Activated CD4-positive, alpha-beta T cell treated with anti-CD3 and anti-CD28 coated beads, Interleukin-2, Interleukin-6, amounts not matched to agents 100 ng/mL and 50 ng/mL, durations not matched to agents 16 hours and 8 hours (primary cell): ENCODE measurements at regions not wholly inside any gene's neighbourhood (a gene's known extent, or its start where the extent isn't known, plus 50 kb on each side); places are given as distances from the start of the nearest gene placed in this dataset.
"Not testable (repeated sequence)": the region's sequence is repeated elsewhere in the genome, so short reads cannot be mapped to it uniquely, and the experiment has no call there.

Experiments
- DNase-seq: peaks from one replicate; pipeline ENCODE4 v3.0.0-alpha.2; 2020

GRCh38 chr9:31336841-31337240 lies 1047.6 kb upstream of the ACO1 start:
- DNase-seq, result no peak

GRCh38 chr9:31347082-31347617 lies 1037.3 kb upstream of the ACO1 start:
- DNase-seq, result peak; percentile 68

- no peak for DNase-seq
These were observed 1029.1 kb upstream of the ACO1 start for GRCh38 chr9:31355159-31355882.

DNA sequence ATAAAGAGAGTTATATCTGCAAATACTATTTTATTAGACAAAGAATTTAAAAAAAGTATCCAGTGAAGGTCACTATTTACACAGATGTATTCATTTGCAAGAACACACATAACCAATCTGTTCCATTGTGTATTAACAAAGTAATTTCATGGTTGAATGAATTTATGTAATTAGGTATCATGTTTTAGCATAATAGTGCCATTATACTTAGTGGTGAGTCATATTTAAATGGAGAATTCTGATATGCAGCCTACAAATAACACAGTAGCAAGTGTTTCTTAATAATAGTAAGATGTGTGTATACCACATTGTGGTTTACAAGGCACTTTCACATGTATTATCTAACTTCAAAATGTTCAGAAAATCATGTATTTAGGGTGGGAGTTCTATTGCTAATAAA lies 1028.5 kb upstream of the ACO1 start:
- DNase-seq, result no peak

DNA sequence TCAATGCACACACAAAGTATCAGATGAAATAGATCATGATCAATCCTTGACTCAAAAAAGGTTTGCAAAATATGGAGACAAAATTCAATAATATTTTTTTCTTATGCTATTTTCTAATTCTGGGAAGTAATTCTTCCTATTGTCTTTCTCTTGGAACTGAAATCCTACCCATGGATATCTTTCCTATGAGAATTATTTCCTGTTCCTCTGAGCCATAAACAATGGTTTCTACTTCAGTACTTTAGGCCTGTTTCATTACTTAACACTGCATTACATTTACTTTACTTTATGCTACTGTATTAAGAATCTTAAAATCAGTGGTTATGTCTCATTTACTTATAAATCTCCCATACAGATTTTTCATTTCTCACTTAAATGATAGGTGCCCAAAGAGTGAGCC lies 1025.4 kb upstream of the ACO1 start:
- DNase-seq, result no peak

- no peak for DNase-seq
These were observed 1020.3 kb upstream of the ACO1 start for GRCh38 chr9:31364171-31364570.

DNA sequence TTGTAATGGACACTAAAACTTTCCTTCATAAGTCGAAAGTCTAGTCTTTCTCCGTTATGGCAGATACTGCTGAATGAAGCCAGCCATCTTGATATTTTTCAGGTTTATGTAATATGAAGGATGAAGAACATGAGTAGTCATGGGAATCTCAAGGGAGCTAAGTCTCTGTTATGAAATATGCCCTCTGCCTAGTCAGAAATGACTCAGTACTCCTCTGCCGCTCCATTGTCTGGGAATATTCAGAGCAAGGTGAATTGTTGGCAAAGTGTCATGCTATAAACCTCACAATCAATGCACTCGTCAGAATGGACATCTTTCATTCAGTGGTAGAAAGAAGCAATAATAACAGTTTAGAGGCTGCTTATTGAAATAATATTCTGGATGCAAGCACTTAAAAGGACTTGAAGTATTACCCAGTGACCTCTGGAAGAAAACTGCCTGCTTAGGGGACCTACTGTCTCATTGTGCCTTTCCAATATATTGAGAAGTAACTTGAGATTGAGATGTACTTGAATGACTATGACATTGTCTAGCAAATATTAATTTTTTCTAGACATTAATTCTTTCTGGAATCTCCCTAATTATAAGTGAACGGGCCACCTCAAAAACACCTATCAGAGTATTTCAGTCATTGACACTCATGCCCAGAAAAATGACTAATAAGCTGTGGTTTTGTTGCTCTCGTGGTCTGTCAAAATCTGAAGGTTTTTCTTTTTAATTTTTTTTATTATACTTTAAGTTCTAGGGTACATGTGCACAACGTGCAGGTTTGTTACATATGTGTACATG lies 1011.5 kb upstream of the ACO1 start:
- no peak for DNase-seq

GRCh38 chr9:31377358-31377757 lies 1007.1 kb upstream of the ACO1 start:
- no peak for DNase-seq

DNA sequence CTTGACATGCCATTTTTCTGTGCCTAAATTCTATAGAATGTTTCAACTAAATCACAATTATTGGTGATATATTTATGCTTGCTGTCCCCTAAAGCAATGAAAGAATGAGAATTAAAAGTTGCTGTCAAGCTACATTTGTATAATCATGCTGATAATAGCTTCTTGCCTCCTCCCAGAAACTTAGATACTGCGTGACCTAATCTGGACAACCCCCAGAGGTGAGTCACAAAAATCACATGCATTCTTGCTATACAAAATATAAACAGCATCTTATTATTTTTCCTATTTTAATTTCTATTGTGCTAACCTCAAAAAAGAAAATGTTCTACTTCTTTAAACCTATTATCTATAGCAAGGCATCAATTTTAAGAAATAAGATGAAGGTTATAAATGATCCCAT lies 995.8 kb upstream of the ACO1 start:
- no peak for DNase-seq

DNA sequence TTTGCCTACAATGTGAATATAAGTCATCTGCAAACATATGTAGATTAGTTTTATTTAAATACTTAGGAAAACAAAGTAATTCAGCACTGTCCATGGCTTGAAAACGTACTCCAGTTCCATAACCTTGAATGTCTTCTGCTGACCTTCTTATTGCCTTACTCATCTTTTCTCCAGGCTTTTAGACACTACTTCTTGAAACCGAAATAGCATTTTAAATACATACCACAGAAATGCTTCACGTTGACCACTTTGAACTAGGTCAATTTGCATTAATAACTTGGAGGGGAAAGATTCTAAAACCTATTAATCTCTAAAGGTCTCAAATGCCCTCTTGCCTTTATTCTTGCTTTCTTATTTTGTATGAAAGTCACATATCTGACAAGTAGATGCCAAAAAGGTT lies 995.4 kb upstream of the ACO1 start:
- no peak for DNase-seq

DNA sequence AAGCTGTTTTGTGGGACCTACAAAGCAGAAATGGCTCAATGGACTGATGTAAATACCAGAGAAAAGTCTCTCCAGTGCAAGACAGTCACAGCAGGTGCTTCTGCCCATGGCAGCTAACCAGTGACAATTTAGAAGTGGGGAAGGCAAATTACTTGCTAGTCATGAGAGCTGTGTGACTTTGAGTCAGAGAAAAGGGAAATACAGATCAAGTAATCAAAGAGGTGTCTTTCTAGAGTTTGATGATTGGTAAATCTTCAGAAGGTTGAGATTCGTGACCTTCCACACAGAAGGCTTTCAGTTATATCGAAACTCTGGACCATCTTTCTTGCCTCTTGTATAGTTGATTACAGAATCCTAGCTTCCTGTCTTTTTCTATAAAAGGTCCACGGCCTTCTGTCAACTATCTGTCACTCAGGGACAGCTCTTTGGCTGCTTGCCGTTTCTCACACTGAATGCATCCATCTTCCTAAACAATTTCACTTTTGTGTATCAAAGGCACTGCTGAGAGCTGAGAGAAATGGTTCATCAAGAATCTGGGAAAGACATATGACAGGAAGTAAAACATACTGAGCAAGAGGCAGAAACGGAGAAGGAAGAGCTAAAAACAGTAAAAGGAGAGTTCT lies 993.9 kb upstream of the ACO1 start:
- no peak for DNase-seq

- DNase-seq, result no peak
These were observed 991.2 kb upstream of the ACO1 start for GRCh38 chr9:31393240-31393639.

DNA sequence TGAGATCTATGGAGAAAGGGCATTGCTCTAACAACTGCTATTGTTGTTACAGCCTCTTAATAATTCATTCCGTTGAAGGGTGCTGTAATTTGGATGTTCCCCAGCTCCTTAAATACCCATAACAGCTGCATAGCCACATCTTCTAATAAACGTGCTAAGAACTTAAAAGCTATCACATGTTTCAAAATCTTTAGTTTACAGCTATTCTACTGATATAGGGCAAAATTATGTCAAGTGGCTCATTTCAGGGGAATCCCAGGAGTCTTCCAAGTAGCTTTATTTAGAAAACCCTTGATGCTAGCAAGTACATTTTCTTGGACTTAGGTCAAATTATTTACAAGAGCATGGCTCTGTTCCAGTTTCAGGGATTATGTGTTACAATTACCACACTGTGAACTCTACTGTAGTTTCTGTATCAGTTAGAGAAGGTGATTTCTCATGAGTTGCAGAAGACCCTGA lies 990.4 kb upstream of the ACO1 start:
- no peak for DNase-seq

- no peak for DNase-seq
These were observed 972.4 kb upstream of the ACO1 start for GRCh38 chr9:31412081-31412480.

GRCh38 chr9:31415164-31415563 lies 969.3 kb upstream of the ACO1 start:
- no peak for DNase-seq

DNA sequence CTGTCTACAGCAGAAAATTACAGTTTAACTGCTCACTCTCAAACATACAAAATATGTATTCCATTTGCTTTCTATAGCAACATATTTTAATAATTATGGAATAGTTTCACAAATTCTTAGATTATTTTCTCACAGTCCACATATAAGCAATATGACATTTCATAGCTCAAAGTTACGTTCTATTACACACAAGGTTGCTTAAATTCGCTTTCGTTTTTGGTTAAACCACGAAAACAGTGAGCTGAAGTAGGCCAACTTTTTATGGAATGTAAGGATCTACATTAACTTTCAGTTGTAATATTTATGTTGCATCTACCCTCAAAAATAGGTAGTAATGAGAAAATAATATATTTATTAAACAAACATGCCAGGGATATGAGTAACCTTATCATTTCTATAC lies 966.0 kb upstream of the ACO1 start:
- no peak for DNase-seq

GRCh38 chr9:31443630-31444457 lies 940.6 kb upstream of the ACO1 start:
- not testable (repeated sequence) for DNase-seq

- no peak for DNase-seq
These were observed 939.1 kb upstream of the ACO1 start for GRCh38 chr9:31445357-31445756.

GRCh38 chr9:31445960-31446359 lies 938.5 kb upstream of the ACO1 start:
- no peak for DNase-seq

- DNase-seq, result no peak
These were observed 917.4 kb upstream of the ACO1 start for GRCh38 chr9:31467075-31467474.

GRCh38 chr9:31470051-31470450 lies 914.4 kb upstream of the ACO1 start:
- DNase-seq, result no peak

- DNase-seq, result no peak
These were observed 913.4 kb upstream of the ACO1 start for GRCh38 chr9:31471010-31471409.

DNA sequence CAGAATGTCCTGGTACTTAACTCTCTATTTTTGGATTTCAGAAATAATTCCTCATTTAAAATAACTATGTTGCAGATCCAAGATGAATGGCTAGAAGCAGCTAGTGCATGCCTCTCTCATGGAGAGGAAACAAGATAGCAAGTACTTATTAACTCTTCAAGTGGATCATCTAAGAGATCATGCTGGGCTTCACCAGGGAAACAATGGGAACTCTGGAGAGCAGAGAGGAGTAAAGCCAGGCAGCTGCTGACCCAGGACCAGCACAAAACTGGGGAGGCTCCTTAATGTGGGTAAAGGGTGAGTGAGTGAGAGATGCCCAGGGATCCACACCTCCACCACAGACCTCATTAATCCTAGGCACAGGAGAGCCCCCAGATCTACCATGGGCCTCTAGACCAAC lies 897.8 kb upstream of the ACO1 start:
- DNase-seq, result no peak
